PC-9 (cell line): ENCODE measurements at regions not wholly inside any gene's neighbourhood (a gene's known extent, or its start where the extent isn't known, plus 50 kb on each side); places are given as distances from the start of the nearest gene placed in this dataset.

Experiments
- BruUV-seq: library from RNA; stranded (reverse); fragments of 400-500 nt; replicated peaks from 2 replicates; lab custom pipeline; 2021; lab: Mats Ljungman, UMichigan
- CTCF ChIA-PET: fragments of 300-600 bp; sonication (Branson Sonifier 250); formaldehyde crosslinking; loops from one replicate; lab custom pipeline; 2022; ENCODE audit warnings: antibody characterized with exemption; lab: Charles Lee
- POLR2A ChIA-PET: fragments of 300-600 bp; sonication (Branson Sonifier 250); formaldehyde crosslinking; loops from one replicate; lab custom pipeline; 2022; ENCODE audit warnings: antibody characterized with exemption; ENCODE audit not compliant: unreplicated experiment; lab: Charles Lee
- DNase-seq, 2 experiments: peaks; one replicate each; pipeline versions ENCODE4 v3.0.0 to v3.0.0-alpha.2; 2015 to 2022; ENCODE audit warnings: mixed read lengths in 1 of 2
- H2AFZ ChIP-seq: fragments of 200-600 bp; sonication (generic); 2 replicates; pipeline ENCODE4 v1.8.1; 2017; ENCODE audit warnings: antibody characterized with exemption
- H3F3A ChIP-seq: fragments of 200-600 bp; sonication (generic); 2 replicates; pipeline ENCODE4 v1.8.1; 2017; ENCODE audit warnings: antibody characterized with exemption, mild to moderate bottlenecking, low read depth; ENCODE audit not compliant: insufficient read depth
- H3K27ac ChIP-seq: fragments of 200-600 bp; sonication (generic); 2 replicates; pipeline ENCODE4 v1.6.1; 2016; ENCODE audit warnings: mixed run types
- H3K27me3 ChIP-seq: fragments of 200-600 bp; sonication (generic); 2 replicates; pipeline ENCODE4 v1.6.1; 2016; ENCODE audit warnings: low read depth, mixed run types; ENCODE audit not compliant: insufficient read depth
- H3K36me3 ChIP-seq: fragments of 200-600 bp; sonication (generic); 2 replicates; pipeline ENCODE4 v1.6.1; 2016; ENCODE audit warnings: low read depth, mixed run types
- H3K4me1 ChIP-seq: fragments of 200-600 bp; sonication (generic); replicated peaks from 2 replicates; pipeline ENCODE4 v1.6.1; 2016; ENCODE audit warnings: mixed run types; ENCODE audit not compliant: insufficient read depth
- H3K4me2 ChIP-seq: fragments of 200-600 bp; sonication (generic); 2 replicates; pipeline ENCODE4 v1.6.1; 2017; ENCODE audit warnings: mixed run types
- H3K4me3 ChIP-seq: fragments of 200-600 bp; sonication (generic); 2 replicates; pipeline ENCODE4 v1.6.1; 2016; ENCODE audit warnings: mixed run types
- H3K79me2 ChIP-seq: fragments of 200-600 bp; sonication (generic); 2 replicates; pipeline ENCODE4 v1.6.1; 2017; ENCODE audit warnings: low read depth, mixed run types
- H3K9me2 ChIP-seq: fragments of 200-600 bp; sonication (generic); 2 replicates; pipeline ENCODE4 v1.8.1; 2017; ENCODE audit warnings: mild to moderate bottlenecking; ENCODE audit not compliant: insufficient read depth
- H3K9me3 ChIP-seq: fragments of 200-600 bp; sonication (generic); 2 replicates; pipeline ENCODE4 v1.8.1; 2016; ENCODE audit warnings: low read depth; ENCODE audit not compliant: insufficient read depth
- H4K20me1 ChIP-seq: fragments of 200-600 bp; sonication (generic); 2 replicates; pipeline ENCODE4 v1.8.1; 2017; ENCODE audit not compliant: insufficient read depth
- CTCF ChIP-seq: fragments of 200-600 bp; sonication (generic); conservative IDR thresholded peaks from 2 replicates; pipeline ENCODE4 v1.6.1; 2017; ENCODE audit warnings: mixed run types, antibody characterized with exemption, mild to moderate bottlenecking, moderate library complexity
- EZH2 ChIP-seq: fragments of 200-600 bp; sonication (generic); IDR thresholded peaks from 2 replicates; pipeline ENCODE4 v1.8.0; 2017; ENCODE audit warnings: antibody characterized with exemption, low read depth
- intact Hi-C: fragments of 100-400 bp; cut with micrococcal nuclease; formaldehyde crosslinking; loops from one replicate; pipeline ENCODE4 v1.10.0; 2022; ENCODE audit not compliant: unreplicated experiment

GRCh38 chr4:24428850-24429249, 155.5 kb downstream of the DHX15 start:
- BruUV-seq: no TSS peak
- intact Hi-C loops: no loop called here

GRCh38 chr4:24426557-24426956, 157.8 kb downstream of the DHX15 start:
- no peaks in the 10 kb centered on the region for H4K20me1 ChIP-seq
- ChIA-PET CTCF (no interaction called here), POLR2A (no interaction called here)
- H3K79me2 ChIP-seq: no peaks in the 10 kb centered on the region
- H3K4me2 ChIP-seq: no peak overlapping the region
- intact Hi-C loops: no loop called here
- no peak overlapping the region for H2AFZ ChIP-seq
- TF ChIP-seq EZH2 (no peak), CTCF (no peak)
- H3K4me3 ChIP-seq: no peak overlapping the region
- DNase-seq: no peak
- H3K27me3 ChIP-seq: peaks cover 24% of the 10 kb centered on the region
- H3F3A ChIP-seq: no peaks in the 10 kb centered on the region
- no TSS peak for BruUV-seq
- no peaks in the 10 kb centered on the region for H3K4me1 ChIP-seq
- H3K9me3 ChIP-seq: no peaks in the 10 kb centered on the region
- no peaks in the 10 kb centered on the region for H3K9me2 ChIP-seq
- H3K36me3 ChIP-seq: no peaks in the 10 kb centered on the region
- no peak overlapping the region for H3K27ac ChIP-seq

More at GRCh38 chr4:24428850-24429249, 155.5 kb downstream of the DHX15 start:
- Histone ChIP-seq H3K4me3 (no peak overlapping the region), H3K79me2 (no peaks in the 10 kb centered on the region), H3F3A (no peaks in the 10 kb centered on the region), H3K27me3 (peaks cover 47% of the 10 kb centered on the region), H3K27ac (no peak overlapping the region), H3K4me2 (no peak overlapping the region), H3K36me3 (no peaks in the 10 kb centered on the region), H3K9me3 (no peaks in the 10 kb centered on the region), H3K4me1 (no peaks in the 10 kb centered on the region), H4K20me1 (no peaks in the 10 kb centered on the region), H3K9me2 (no peaks in the 10 kb centered on the region), H2AFZ (no peak overlapping the region)
- no peak for DNase-seq
- ChIA-PET POLR2A (no interaction called here), CTCF (no interaction called here)
- TF ChIP-seq CTCF (no peak), EZH2 (no peak)

GRCh38 chr4:24425863-24426262, 158.5 kb downstream of the DHX15 start:
- H3K4me3 ChIP-seq: no peak overlapping the region
- TF ChIP-seq CTCF (no peak), EZH2 (no peak)
- intact Hi-C loops: no loop called here
- H3K27ac ChIP-seq: no peak overlapping the region
- H3K4me1 ChIP-seq: no peaks in the 10 kb centered on the region
- H4K20me1 ChIP-seq: no peaks in the 10 kb centered on the region
- no peaks in the 10 kb centered on the region for H3K9me3 ChIP-seq
- H2AFZ ChIP-seq: no peak overlapping the region
- no peaks in the 10 kb centered on the region for H3K9me2 ChIP-seq
- H3K4me2 ChIP-seq: no peak overlapping the region
- DNase-seq: no peak
- H3K36me3 ChIP-seq: no peaks in the 10 kb centered on the region
- no peaks in the 10 kb centered on the region for H3K79me2 ChIP-seq
- ChIA-PET POLR2A (no interaction called here), CTCF (no interaction called here)
- peaks cover 17% of the 10 kb centered on the region for H3K27me3 ChIP-seq
- BruUV-seq: no TSS peak
- no peaks in the 10 kb centered on the region for H3F3A ChIP-seq
